ENCODE measurements at regions not wholly inside any gene's neighbourhood (a gene's known extent, or its start where the extent isn't known, plus 50 kb on each side); places are given as distances from the start of the nearest gene placed in this dataset.

GRCh38 chr5:115736004-115736689 is 80.3 kb downstream of the CDO1 start:
- TF ChIP-seq, protein P1, sequence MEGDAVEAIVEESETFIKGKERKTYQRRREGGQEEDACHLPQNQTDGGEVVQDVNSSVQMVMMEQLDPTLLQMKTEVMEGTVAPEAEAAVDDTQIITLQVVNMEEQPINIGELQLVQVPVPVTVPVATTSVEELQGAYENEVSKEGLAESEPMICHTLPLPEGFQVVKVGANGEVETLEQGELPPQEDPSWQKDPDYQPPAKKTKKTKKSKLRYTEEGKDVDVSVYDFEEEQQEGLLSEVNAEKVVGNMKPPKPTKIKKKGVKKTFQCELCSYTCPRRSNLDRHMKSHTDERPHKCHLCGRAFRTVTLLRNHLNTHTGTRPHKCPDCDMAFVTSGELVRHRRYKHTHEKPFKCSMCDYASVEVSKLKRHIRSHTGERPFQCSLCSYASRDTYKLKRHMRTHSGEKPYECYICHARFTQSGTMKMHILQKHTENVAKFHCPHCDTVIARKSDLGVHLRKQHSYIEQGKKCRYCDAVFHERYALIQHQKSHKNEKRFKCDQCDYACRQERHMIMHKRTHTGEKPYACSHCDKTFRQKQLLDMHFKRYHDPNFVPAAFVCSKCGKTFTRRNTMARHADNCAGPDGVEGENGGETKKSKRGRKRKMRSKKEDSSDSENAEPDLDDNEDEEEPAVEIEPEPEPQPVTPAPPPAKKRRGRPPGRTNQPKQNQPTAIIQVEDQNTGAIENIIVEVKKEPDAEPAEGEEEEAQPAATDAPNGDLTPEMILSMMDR (IDR thresholded peaks at IDR 0.05) = no peak
- no peak for TF ChIP-seq POLR2A (IDR thresholded peaks at IDR 0.05; ENCODE audit: low read depth)
- TF ChIP-seq EP300 (IDR thresholded peaks at IDR 0.05) = no peak
- TF ChIP-seq POLR2AphosphoS5 (IDR thresholded peaks at IDR 0.05) = no peak

Measured in esophagus muscularis mucosa (tissue), 4 donors.